Motor neuron (in vitro differentiated cells): ENCODE measurements at regions not wholly inside any gene's neighbourhood (a gene's known extent, or its start where the extent isn't known, plus 50 kb on each side); places are given as distances from the start of the nearest gene placed in this dataset.

Experiments used
- ATAC-seq, 8 experiments: fragments of 200-7000 bp; cut with Tn5 transposase; replicated peaks in 6 of 8; 2 replicates each; pipeline ENCODE4 v1.8.0; 2021; ENCODE audit warnings: mild to moderate bottlenecking in 8 of 8, moderate library complexity in 8 of 8
- H3K27ac ChIP-seq, 2 donors: fragments of 250-450 bp; sonication (Bioruptor Pico); 2 replicates each; pipeline ENCODE4 v1.9.0; 2021; ENCODE audit warnings: antibody characterized with exemption in 2 of 2, mild to moderate bottlenecking in 2 of 2, moderate library complexity in 1 of 2
- H3K4me1 ChIP-seq, 2 donors: fragments of 250-450 bp; sonication (Bioruptor Pico); replicated peaks in 1 of 2; 2 replicates each; pipeline ENCODE4 v1.6.1; 2021; ENCODE audit warnings: antibody characterized with exemption in 2 of 2, mild to moderate bottlenecking in 2 of 2, moderate library complexity in 1 of 2
- H3K4me3 ChIP-seq, 5 donors: fragments of 250-450 bp; sonication (Bioruptor Pico); 2 replicates each; pipeline ENCODE4 v1.9.0; 2021; ENCODE audit warnings: antibody characterized with exemption in 5 of 5, mild to moderate bottlenecking in 5 of 5, moderate library complexity in 4 of 5
- WGBS, 10 experiments: fragments of 450-650 bp; shearing (Covaris generic); methylation state at CpG; one replicate each; pipeline ENCODE4 v1.0.0; 2022; 5-methylcytosine and 5-hydroxymethylcytosine counted together
- in situ Hi-C, 9 experiments: fragments of 400-800 bp; cut with MboI; loops; one replicate each; pipeline ENCODE4 v1.15.0; 2021; ENCODE audit warnings: low sequenced_read_pairs in 9 of 9, low pct_unique_long_range_greater_than_20kb in 2 of 9; ENCODE audit not compliant: unreplicated experiment in 9 of 9

DNA sequence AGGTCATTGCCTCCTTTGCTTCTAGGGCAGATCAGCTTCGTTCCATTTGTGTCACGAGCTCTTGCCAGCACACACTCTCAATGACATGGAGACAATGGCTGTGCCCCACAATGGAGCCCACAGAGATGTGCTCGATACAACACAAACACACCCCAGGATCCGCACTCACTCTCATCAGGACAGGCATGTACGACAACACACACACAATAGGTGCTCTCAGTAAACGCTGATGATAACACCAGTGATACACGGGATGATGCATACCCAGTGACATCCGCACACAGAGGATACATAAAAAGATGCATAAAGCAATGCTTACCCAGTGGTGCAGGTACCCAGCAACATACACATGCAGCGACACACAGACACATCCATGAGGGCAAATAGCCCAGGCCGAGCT is 61.2 kb upstream of the LBX1 start:
- in situ Hi-C loops = loop anchor here in 2 of 9 experiments (10.0 to 25.0 kb wide), 2 partner anchors 76 to 128 kb away; no protein-coding TSS in a partner anchor
- ATAC-seq = no peak
- Histone ChIP-seq H3K4me3 (peak overlapping the region in 2 of 5 donors; percentile 38 to 49), H3K27ac (peak overlapping the region; percentile 95 to 99), H3K4me1 (peaks cover 56 to 75% of the 10 kb centered on the region in 2 donors)
- 10 to 90% (median 66%) methylated on average over 1 to 5 of the region's 10 CpGs; no CpG with 5 or more reads in 1 of the 10 experiments for WGBS, 10 experiments

DNA sequence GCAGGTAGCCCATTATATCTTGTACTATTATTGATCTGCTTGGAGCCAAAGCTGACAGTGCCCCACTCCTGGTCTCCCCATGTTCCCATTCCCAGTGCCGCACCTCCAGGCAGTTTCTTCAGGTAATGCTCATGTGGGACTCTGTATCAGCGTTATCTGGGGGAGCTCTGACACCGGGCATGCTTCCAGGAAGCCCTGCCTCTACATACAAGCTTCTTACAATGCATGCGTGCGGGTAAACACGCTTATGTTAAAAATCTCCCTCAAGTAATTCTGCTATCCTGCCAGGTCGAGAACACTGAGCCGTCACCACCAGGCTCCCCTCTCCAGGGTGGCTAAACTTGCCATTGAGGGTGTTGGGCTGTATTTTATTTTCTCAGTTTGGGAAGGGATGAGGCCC is 61.6 kb upstream of the LBX1 start:
- ATAC-seq = no peak
- Histone ChIP-seq H3K4me3 (peak overlapping the region; percentile 29 to 49 (median 39)), H3K27ac (peak overlapping the region; percentile 95 to 99), H3K4me1 (peaks cover 56 to 74% of the 10 kb centered on the region in 2 donors)
- in situ Hi-C loops = loop anchor here in 2 of 9 experiments (10.0 to 25.0 kb wide), 2 partner anchors 76 to 129 kb away; no protein-coding TSS in a partner anchor
- 48 to 90% (median 62%) methylated on average over 1 to 7 of the region's 8 CpGs; no CpG with 5 or more reads in 5 of the 10 experiments for WGBS, 10 experiments

DNA sequence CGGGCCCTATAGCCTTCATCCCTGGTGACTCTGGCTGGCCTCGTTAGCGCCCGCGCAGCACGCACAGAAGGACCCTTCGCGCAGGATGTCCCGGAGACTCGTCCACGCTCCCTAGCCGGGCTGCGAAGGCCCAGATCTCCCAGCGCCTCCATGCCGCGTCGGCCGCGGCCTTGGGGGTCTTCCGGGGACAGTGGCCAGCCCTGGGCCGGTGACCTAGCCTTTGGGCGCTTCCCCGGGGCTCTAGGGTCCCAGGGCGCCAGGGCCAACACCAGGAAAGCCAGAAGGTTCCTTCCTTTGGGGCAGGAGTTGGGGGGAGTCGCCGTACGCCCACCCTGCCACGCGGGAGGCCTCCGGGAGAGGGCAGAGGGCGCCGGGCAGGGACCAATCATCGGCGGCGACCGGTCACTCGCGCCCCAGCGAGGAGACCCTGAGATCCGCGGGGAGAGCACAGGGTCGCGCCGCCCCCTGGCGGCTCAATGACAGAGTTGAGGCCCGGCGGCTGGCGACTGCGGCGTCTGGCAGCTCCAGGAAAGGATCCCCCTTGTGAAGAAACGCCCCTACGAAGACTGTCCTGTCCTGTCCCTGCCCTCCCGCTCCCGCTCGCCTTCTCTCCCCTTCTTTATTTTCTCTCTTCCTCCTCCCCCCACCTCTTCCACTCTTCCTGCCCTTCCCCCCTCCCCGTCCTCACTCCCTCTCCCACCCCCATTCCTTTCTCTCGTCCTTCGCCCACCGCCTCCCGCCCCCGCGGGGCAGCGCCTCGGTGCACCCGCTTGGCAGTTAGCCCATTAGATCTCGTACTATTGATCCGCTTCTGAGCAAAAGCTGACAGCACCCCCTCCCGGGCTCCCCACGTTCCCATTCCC is 62.3 kb upstream of the LBX1 start:
- in situ Hi-C loops = loop anchor here in 2 of 9 experiments (10.0 to 25.0 kb wide), 2 partner anchors 77 to 129 kb away; no protein-coding TSS in a partner anchor
- peak overlapping the region; percentile 95 to 99 for H3K27ac ChIP-seq
- peak overlapping the region; percentile 29 to 49 (median 39) for H3K4me3 ChIP-seq
- peak; percentile 58 to 84 (median 66) for ATAC-seq
- H3K4me1 ChIP-seq = peaks cover 50 to 68% of the 10 kb centered on the region in 2 donors
- WGBS, 10 experiments = 0 to 19% (median 7%) methylated on average over 1 to 15 of the region's 69 CpGs; no CpG with 5 or more reads in 6 of the 10 experiments

DNA sequence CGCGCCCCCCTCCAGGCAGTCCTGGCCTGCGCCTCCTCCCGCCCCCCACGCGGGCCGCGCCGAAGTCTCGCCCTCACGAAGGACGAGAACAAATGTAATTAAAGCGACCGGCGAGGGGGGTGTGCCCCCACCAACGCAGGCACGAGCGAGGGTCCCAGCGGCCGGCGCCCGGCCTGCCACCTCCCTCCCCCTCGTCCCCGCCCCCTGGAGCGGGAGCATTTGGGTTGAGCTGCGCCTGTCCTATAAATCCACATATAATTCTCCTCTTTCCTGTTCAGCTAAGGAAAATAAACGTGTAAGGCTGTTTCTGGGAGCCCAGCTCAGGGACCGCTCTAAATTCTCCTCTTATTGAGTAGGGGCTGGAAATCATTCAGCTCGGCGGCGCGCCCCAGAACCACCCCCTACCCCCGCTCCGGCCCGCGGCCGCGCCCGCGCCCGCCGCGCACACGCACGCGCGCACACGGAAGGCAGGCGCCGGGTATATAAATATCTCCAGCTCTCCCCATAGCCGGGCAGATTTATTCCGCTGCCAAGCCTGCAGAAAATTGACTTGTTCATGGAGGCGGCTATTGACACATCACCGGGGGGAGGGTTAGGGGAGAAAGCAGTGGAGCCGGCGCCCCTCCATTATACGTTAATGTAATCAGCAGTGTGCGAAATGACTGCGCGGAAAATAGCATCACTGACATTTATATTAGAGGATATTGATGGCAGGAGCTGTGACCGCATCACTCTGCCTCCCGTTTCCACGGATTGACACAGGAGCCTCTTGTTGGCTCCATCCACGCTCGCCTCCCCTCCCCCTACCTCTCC is 61.6 kb upstream of the BTRC start:
- in situ Hi-C loops = loop anchor here in 2 of 9 experiments (10.0 to 25.0 kb wide), 2 partner anchors 78 to 130 kb away; no protein-coding TSS in a partner anchor
- Histone ChIP-seq H3K4me1 (peaks cover 50 to 67% of the 10 kb centered on the region in 2 donors), H3K27ac (peak overlapping the region; percentile 95 to 99), H3K4me3 (peak overlapping the region; percentile 29 to 49 (median 39))
- WGBS, 10 experiments = 0% methylated on average over 2 to 4 of the region's 65 CpGs; no CpG with 5 or more reads in 8 of the 10 experiments
- ATAC-seq = peak; percentile 46 to 75 (median 64)

DNA sequence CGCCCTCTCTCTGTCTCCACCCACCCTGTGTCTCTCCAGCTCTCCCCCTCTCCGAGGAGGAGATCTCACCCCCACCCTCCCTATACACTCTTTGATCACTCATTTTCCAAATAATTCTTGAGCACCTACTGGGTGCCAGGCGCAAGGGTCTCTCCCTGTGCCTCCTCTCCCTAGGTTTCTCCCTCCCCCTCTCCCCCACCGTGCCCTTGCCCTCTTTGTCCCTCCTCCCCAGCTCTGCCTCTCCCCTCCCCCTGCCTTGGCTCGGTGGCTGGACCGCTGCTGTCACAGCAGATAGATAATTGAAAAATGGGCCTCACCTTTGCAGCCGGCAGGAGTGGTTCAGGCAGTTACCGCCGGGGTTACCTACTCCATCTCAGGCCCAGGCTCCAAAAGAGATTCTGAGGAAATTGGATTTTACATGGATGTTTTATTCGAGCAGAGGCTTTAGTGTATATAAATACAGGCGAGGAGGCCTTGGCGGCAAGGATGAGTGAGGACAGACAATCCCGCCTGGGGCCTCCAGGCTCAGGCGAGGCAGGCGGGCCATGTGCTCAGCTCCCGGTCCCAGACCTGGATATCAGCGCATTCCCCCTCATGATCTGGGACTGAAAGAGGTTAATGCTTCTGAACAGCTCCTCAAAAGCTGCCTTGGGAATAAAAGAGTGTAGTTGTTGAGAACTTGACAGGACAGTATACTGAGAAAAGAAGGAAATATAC is 60.8 kb upstream of the BTRC start:
- ATAC-seq = peak in 4 of 8 experiments; percentile 11 to 31 (median 24)
- WGBS, 10 experiments = 0 to 100% (median 34%) methylated on average over 1 to 8 of the region's 17 CpGs; no CpG with 5 or more reads in 3 of the 10 experiments
- Histone ChIP-seq H3K27ac (peak overlapping the region; percentile 95 to 99), H3K4me3 (peak overlapping the region; percentile 2 to 49 (median 39)), H3K4me1 (peaks cover 50 to 69% of the 10 kb centered on the region in 2 donors)
- in situ Hi-C loops = loop anchor here in 2 of 9 experiments (10.0 to 25.0 kb wide), 2 partner anchors 78 to 131 kb away; no protein-coding TSS in a partner anchor

DNA sequence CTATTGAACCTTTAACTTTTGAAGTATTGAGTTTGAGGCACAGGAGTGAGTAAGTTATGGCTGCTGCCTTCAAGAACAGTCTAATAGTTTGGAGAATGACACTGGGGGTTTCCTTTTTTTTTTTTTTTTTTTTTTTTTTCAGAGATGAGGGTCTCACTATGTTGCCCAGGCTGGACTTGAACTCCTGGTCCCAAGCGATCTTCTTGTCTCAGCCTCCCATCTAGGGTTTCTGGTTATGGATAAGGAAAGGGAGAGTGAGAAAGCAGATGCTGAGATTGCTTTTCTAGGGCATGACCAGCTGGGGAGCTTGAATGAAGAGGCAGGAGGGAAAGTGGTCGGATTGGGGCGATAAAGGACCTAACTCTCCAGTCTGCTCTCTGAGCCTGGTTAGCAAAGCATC is 59.9 kb upstream of the BTRC start:
- 78 to 100% (median 83%) methylated on average over 1 to 3 of the region's 3 CpGs; no CpG with 5 or more reads in 4 of the 10 experiments for WGBS, 10 experiments

DNA sequence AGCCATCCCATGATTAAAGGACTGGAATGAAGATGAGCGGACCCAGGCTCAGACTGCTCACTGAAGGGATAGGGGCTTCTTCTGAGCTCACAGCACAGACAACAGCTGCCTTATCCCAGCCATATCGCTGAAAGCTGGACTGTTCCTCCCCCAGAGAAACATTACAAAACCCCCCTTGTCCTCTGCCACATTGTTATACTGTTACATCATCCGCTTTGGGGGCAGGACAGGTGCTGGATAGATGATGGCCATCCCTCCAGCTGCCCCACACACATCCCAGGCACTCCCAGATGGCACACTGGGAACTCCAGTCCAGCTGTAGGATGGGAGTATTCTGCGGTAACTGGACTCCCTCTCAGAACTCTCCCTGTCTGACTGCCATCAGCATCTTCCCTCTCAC is 58.7 kb upstream of the BTRC start:
- ATAC-seq = no peak
- in situ Hi-C loops = loop anchor here in 2 of 9 experiments (10.0 to 25.0 kb wide), 2 partner anchors 80 to 133 kb away; no protein-coding TSS in a partner anchor
- Histone ChIP-seq H3K4me3 (no peak overlapping the region), H3K27ac (peak overlapping the region; percentile 23 to 67), H3K4me1 (peaks cover 34 to 50% of the 10 kb centered on the region in 2 donors)
- 34 to 100% (median 66%) methylated on average over 1 to 3 of the region's 4 CpGs; no CpG with 5 or more reads in 3 of the 10 experiments for WGBS, 10 experiments

More for the DNA sequence above, 59.9 kb upstream of the BTRC start:
- Histone ChIP-seq H3K4me3 (no peak overlapping the region), H3K4me1 (peaks cover 46 to 62% of the 10 kb centered on the region in 2 donors), H3K27ac (peak overlapping the region in 1 of 2 donors; percentile 67)
- ATAC-seq = no peak
- in situ Hi-C loops = loop anchor here in 2 of 9 experiments (10.0 to 25.0 kb wide), 2 partner anchors 79 to 132 kb away; no protein-coding TSS in a partner anchor

DNA sequence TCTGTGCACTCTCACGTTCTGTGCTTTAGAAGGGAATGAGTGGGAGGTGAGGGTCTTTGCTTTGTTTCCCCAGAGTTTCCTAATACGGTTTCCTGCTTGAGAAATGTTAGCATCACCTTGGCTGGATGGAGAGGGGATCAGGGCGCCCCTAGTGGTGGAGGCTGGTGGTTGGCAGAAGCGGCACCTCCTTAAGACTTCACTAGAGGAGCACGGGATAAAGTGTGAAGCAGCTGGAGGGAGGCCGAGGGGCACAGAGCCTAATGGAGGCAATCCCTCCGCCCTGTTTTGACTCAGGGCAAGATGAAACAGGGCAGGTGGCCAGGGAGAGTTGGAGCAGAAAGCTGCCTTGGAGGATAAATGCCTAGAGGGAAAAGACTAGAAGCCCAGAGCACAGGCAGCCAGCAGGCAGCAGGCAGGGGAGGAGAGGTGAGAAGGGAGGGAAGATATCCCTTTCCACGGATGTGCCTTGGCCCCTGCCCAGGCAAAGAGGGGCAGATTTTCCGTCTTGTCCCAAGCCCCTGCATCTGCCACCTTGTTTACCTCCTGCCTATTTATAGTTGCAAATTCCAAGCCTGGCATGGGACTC is 56.0 kb upstream of the BTRC start:
- H3K27ac ChIP-seq = no peak overlapping the region
- in situ Hi-C loops = loop anchor here in 2 of 9 experiments (10.0 to 25.0 kb wide), 2 partner anchors 83 to 136 kb away; no protein-coding TSS in a partner anchor
- no peak overlapping the region for H3K4me3 ChIP-seq
- H3K4me1 ChIP-seq = peaks cover 27 to 44% of the 10 kb centered on the region in 2 donors
- WGBS, 10 experiments = 0 to 28% (median 0%) methylated on average over 1 to 7 of the region's 9 CpGs; no CpG with 5 or more reads in 1 of the 10 experiments
- ATAC-seq = peak; percentile 34 to 88 (median 51)

DNA sequence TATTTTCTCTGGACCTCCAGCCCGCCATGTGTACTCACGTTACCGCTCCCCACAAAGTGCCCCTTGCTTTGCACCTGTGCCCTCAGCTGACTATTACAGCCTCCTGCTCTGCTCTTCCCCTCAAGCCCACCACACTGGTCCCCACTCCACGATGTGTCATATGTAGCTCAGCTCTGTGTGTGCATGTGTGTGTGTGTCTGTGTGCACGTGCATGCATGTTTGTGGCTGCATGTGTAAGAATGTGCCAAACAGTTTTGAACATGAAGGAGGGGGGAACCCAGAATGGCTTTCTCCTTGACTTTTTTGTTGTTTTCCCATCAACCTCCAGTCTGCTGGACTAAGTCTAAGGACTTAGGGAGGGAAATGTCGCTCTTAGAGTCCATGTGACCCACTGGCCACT is 54.8 kb upstream of the BTRC start:
- in situ Hi-C loops = loop anchor here in 2 of 9 experiments (10.0 to 25.0 kb wide), 2 partner anchors 84 to 137 kb away; no protein-coding TSS in a partner anchor
- 20 to 100% (median 83%) methylated on average over 1 to 5 of the region's 6 CpGs; no CpG with 5 or more reads in 4 of the 10 experiments for WGBS, 10 experiments
- Histone ChIP-seq H3K27ac (no peak overlapping the region), H3K4me3 (no peak overlapping the region), H3K4me1 (peaks cover 28 to 44% of the 10 kb centered on the region in 2 donors)
- no peak for ATAC-seq

DNA sequence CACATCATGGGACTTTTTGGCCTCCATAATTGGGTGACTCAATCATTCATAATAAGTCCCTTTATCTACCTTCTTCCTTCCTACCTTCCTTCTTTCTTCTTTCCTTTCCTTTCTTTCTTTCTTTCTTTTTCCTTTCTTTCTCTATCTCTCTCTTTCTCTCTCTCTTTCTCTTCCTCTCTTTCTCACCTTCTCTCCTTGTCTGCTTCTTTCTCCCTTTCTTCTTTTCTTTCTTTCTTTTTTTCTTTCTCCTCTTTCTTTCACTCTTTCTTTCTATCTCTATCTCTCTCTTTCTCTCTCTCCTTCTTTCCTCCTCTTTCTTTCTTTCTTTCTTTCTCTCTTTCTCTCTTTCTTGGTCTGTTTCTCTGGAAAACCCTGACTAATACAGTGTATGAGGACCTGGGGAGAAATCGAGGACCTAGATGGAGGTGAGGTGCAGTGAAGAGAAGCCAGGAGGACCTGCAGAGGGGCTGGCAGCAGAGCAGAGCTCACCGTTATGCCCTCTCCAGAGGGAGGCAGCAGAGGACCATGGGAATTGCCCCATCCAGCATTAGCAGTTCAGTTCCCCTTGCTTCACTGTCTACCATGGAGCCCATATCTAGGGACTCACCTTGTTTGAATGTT is 52.7 kb upstream of the BTRC start:
- peak in 3 of 8 experiments; percentile 64 to 87 (median 84) for ATAC-seq
- Histone ChIP-seq H3K4me3 (no peak overlapping the region), H3K27ac (no peak overlapping the region), H3K4me1 (peaks cover 36 to 48% of the 10 kb centered on the region in 2 donors)
- in situ Hi-C loops = loop anchor here in 3 of 9 experiments (10.0 to 25.0 kb wide), 3 partner anchors 136 to 261 kb away; no protein-coding TSS in a partner anchor
- WGBS, 10 experiments = 0 to 65% (median 35%) methylated on average over 1 to 2 of the region's 2 CpGs; no CpG with 5 or more reads in 1 of the 10 experiments
